ENCODE measurements at regions not wholly inside any gene's neighbourhood (a gene's known extent, or its start where the extent isn't known, plus 50 kb on each side); places are given as distances from the start of the nearest gene placed in this dataset.
A peak's percentile ranks its signal among the peaks of the same experiment; 100 is the strongest.
"Not testable (repeated sequence)": the region's sequence is repeated elsewhere in the genome, so short reads cannot be mapped to it uniquely, and the experiment has no call there.

GRCh38 chr1:182159443-182159842 lies 97.9 kb upstream of the ZNF648 start:
- no peak for DNase-seq (ENCODE audit: low read depth)

GRCh38 chr1:182157187-182157586 lies 95.7 kb upstream of the ZNF648 start:
- DNase-seq (ENCODE audit: low read depth): no peak

DNA sequence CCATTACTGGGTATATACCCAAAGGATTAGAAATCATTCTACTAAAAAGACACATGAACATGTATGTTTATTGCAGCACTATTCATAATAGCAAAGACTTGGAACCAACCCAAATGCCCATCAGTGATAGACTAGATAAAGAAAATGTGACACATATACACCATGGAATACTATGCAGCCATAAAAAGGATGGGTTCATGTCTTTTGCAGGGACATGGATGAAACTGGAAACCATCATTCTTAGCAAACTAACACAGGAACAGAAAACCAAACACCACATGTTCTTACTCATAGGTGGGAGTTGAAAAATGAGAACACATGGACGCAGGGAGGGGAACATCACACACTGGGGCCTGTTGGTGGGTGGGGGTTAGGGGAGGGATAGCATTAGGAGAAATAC lies 92.9 kb upstream of the ZNF648 start:
- DNase-seq (ENCODE audit: low read depth): not testable (repeated sequence)

DNA sequence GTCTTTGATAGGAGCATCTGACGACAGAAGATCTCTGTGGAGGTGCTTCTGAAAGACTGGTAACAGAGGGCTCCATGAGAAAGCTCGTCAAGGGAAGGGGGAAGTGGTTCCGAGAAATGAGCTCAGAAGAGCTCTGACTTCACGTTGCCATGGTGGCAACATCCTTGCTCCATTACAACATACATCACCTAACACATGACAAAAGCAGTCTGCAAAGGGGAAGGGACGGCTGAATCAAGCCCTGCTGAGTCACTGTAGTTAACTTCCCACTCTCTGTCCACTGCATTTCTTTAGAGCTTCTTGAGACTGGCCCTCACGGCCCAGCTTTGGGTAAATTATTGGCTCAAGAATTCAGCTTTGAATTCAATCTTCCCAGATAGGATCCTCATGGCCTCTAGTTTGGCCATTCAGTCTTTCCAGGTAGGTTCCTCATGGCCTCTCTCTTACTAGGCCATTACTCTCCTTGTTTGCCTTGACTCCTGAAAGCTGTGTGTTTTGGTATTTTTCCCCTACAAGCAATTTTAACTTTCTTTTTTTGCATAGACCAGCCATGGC lies 88.0 kb upstream of the ZNF648 start:
- no peak for DNase-seq (ENCODE audit: low read depth)

- DNase-seq (ENCODE audit: low read depth): no peak
These were observed 86.4 kb upstream of the ZNF648 start for GRCh38 chr1:182147951-182148350.

DNA sequence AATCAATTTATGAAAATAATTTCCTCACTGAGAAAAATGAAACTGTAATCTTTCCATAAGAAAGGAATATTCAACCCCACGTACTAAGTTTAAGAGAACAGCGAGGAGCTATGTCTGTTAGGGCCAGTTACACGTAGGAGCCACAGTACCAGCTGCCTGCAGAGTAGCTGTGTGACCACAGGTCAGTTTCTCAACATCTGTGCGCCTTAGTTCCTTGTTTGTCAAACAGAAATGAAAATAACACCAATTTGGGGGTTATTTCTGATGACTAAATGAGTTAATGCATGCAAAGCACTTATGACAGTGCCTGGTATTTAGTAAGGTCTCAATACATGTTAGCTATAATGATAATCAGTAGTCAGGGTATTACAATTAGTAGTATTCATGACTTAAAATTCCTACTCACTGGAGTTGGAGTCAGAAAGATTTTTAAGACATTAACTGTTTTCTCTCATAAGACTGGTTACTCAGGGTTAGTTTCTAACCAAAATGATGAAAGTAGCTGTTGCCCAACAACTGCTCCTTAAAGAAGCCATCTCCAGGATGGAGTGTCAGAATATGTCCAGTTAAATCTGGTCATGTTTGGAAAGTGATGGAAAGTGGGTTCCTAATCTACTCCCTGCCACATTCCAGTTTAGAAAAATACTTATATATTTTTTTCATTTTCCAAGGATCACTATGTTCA lies 85.8 kb upstream of the ZNF648 start:
- no peak for DNase-seq (ENCODE audit: low read depth)

- DNase-seq (ENCODE audit: low read depth): no peak
These were observed 84.8 kb upstream of the ZNF648 start for GRCh38 chr1:182146286-182146685.

GRCh38 chr1:182145441-182145840 lies 83.9 kb upstream of the ZNF648 start:
- no peak for DNase-seq (ENCODE audit: low read depth)

GRCh38 chr1:182144646-182145030 lies 83.1 kb upstream of the ZNF648 start:
- DNase-seq (ENCODE audit: low read depth): no peak

DNA sequence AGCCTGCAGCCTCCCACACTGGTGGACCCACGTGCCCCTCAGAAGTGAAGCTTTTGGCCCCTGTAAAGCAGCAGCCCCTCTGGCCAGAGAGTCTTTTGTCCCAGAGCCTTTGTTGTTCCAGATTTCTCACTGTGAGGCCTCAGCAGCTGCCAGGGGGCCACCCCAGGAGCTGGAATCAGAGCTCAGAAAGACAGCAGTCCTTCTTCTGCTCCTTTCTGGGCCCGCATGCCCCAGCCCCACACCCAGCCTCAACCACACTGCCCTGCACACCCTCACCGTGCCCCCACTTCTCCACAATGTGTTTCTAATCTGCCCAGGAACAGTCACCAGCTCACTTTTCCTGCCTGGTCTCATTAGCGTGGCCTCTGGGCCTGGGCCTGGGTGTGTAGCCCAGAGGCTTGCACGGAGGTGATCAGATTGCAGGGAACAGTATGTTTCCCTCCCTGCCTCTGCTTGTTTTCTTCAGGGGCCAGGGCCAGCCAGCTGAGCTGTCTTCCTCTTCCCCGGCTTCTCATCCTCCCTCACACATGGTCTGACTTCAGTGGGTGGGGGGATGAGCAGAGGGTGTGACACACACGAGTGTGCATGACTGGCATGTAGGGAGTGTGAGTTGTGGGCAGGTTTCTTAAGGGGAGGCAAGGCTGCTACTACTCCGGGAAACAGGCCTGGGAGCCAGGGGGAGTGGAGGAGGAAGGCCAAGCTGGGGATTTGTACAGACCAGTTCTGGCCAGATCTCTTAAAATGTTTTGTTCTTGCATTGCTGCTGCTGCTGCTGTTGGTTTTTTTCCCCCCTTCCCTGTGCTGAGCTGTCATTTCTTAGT lies 82.5 kb upstream of the ZNF648 start:
- DNase-seq (ENCODE audit: low read depth): no peak

DNA sequence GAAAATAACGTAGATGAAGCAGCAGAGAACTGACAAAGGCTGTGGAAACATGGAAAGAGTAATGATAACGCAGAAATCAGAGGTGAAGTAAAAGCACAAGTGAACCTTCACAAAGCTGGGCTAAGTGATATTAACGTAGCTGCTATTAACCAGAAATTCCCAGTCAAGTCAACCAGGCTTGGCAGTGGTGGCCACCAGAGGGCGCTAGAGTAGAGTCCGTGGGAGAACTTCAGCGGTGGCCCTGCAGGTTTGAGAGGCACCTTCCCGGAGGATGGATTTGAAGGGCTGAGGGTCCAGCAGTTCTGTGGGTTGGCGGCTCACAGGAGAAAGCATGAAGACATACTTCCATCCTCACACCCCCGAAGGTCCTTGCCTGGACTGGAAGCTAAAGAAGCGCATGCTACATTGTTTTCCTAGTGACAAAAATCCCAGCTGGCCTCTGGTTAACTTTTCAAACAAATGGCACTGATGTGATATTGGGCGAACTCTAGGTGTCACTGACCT lies 81.7 kb upstream of the ZNF648 start:
- DNase-seq (ENCODE audit: low read depth): peak; percentile 30

DNA sequence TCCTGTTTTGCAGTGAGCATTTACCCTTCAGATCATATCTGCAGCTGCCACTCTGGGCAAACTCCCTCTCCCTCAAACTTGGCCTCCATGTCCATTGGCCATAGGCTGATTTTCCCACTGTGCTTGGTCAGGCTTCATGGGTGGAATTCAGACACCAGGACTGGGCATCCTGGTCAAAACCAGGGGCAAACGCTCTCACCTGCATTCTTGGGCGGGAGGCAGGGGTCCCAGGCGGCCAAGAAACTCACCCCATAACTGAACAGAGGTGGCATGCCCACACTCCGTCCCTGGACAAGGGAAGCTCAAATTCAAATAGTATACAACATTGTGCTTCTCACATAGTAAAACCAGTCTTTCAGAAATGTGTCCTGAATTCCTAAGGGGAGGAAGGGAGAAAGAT lies 81.1 kb upstream of the ZNF648 start:
- DNase-seq (ENCODE audit: low read depth): no peak

DNA sequence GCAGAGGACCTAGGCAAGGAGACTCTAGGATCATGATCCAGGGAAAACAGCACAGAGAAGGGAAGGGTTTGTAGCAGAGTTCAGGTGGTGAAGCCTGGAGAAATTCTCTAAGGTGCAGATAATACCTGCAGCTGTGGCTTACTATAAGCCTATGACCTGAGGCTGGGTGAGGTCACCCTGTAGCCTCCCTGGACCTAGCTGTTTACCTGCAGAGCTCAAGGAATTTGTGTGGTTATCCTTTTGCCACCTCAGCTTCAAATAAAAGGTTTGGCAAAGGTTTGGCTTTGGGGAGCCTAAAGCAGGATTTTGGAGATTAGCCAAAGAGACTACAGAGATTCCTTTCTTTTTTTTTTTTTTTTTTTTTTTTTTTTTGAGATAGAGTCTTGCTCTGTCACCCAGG lies 79.5 kb upstream of the ZNF648 start:
- no peak for DNase-seq (ENCODE audit: low read depth)

GRCh38 chr1:182139496-182139895 lies 78.0 kb upstream of the ZNF648 start:
- no peak for DNase-seq (ENCODE audit: low read depth)

GRCh38 chr1:182137546-182137945 lies 76.0 kb upstream of the ZNF648 start:
- DNase-seq (ENCODE audit: low read depth): no peak

- DNase-seq (ENCODE audit: low read depth): no peak
These were observed 74.4 kb upstream of the ZNF648 start for GRCh38 chr1:182135946-182136345.

- DNase-seq (ENCODE audit: low read depth): no peak
These were observed 72.7 kb upstream of the ZNF648 start for GRCh38 chr1:182134257-182134656.

- no peak for DNase-seq (ENCODE audit: low read depth)
These were observed 71.7 kb upstream of the ZNF648 start for GRCh38 chr1:182133181-182133580.

- no peak for DNase-seq (ENCODE audit: low read depth)
These were observed 67.9 kb upstream of the ZNF648 start for GRCh38 chr1:182129398-182129797.

- DNase-seq (ENCODE audit: low read depth): no peak
These were observed 67.0 kb upstream of the ZNF648 start for GRCh38 chr1:182128502-182128901.

GRCh38 chr1:182127656-182128055 lies 66.1 kb upstream of the ZNF648 start:
- no peak for DNase-seq (ENCODE audit: low read depth)

DNA sequence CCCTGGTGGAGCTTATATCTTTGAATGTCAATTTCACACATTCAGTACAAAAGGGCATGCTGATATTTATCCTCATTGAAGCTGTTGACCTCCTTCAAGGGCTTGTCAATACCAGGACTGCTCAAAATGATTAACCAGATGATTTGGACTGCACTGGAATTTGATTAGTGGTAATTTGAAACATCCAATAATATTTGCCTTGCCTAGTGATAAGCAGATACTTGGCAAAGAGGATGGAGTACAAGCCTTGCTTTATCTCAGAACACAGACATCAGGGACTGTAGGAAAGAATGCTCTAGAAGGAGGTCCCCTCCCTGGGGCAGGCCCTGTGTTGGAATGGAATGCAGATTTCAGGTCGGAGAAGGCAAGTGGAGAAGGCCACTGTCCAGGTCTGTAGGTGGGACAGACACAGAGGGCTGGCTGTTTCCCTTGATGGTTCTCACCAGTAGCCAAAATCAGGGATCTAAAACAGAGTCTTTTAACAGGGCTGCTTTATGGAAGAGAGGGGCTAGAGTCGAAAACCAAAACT lies 64.8 kb upstream of the ZNF648 start:
- DNase-seq (ENCODE audit: low read depth): no peak

DNA sequence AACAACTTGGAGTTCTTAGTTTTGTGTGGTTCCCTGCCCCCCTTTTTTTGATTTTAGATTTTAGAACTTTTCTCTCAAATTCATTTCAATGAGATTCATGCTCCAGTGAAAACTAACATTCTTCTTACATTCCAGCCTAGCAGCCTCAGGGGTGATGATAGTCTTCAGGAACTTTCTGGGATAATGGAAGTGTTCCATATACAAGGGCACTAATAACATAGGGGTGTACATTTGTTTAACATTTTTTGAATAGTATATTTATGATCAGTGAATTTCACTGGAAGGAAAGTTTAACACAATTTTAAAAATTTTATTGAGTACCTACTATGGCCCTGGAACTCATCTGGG lies 61.4 kb upstream of the ZNF648 start:
- no peak for DNase-seq (ENCODE audit: low read depth)
